HepG2 (cell line): ENCODE measurements at regions not wholly inside any gene's neighbourhood (a gene's known extent, or its start where the extent isn't known, plus 50 kb on each side); places are given as distances from the start of the nearest gene placed in this dataset.

Source experiments
- ATAC-seq: fragments of 200-7000 bp; cut with Tn5 transposase; 3 replicates; pipeline ENCODE4 v1.9.1; 2020; ENCODE audit warnings: mild to moderate bottlenecking, moderate library complexity
- BruUV-seq: library from RNA; stranded (reverse); fragments of 400-500 nt; replicated peaks from 2 replicates; lab custom pipeline; 2021; lab: Mats Ljungman, UMichigan
- CTCF ChIA-PET: fragments of 300-600 bp; formaldehyde crosslinking; extraction: SDS; loops from one replicate; lab custom pipeline; 2021; ENCODE audit warnings: low total read pairs, inconsistent platforms, low intra/inter-chr PET ratio; lab: Yijun Ruan, JAX
- POLR2A ChIA-PET: fragments of 350-600 bp; sonication (Branson Sonifier 250); formaldehyde crosslinking; loops from one replicate; lab custom pipeline; 2020; ENCODE audit warnings: antibody characterized with exemption, inconsistent platforms; lab: Yijun Ruan, JAX
- DNase-seq: peaks from one replicate; pipeline ENCODE4 v3.0.0-alpha.2; 2015; ENCODE audit warnings: low spot score
- FAIRE-seq: peaks from 3 replicates; lab custom pipeline; 2011; peaks lifted over from hg19 to GRCh38; lab: Jason Lieb, UNC
- H2AFZ ChIP-seq: one replicate; pipeline ENCODE4 v1.6.1; 2011; ENCODE audit warnings: low read length, inconsistent platforms
- H3K27ac ChIP-seq: fragments of 300-600 bp; 3 replicates; pipeline ENCODE4 v1.8.0; 2011; ENCODE audit warnings: mixed run types, mild to moderate bottlenecking, mixed read lengths, low read length, inconsistent platforms; ENCODE audit not compliant: insufficient read depth; ENCODE audit errors: extremely low read length
- H3K27me3 ChIP-seq, 2 experiments: fragments of 200-600 bp in 1 of 2; 2 replicates in 1 of 2; 3 replicates in 1 of 2; pipeline versions ENCODE4 v1.6.0 to v1.8.0; 2011; ENCODE audit warnings: low read length in 2 of 2, mild to moderate bottlenecking in 2 of 2, moderate library complexity in 2 of 2, inconsistent platforms in 1 of 2; ENCODE audit not compliant: insufficient read depth in 2 of 2, control insufficient read depth in 1 of 2
- H3K36me3 ChIP-seq, 2 experiments: fragments of 200-600 bp in 1 of 2; replicated peaks in 1 of 2; 2 replicates in 1 of 2; 3 replicates in 1 of 2; pipeline versions ENCODE4 v1.5.1 to v1.8.0; 2011; ENCODE audit warnings: low read length in 2 of 2, inconsistent platforms in 1 of 2; ENCODE audit not compliant: insufficient read depth in 2 of 2, control insufficient read depth in 1 of 2
- H3K4me1 ChIP-seq: 2 replicates; pipeline ENCODE4 v1.5.1; 2012; ENCODE audit warnings: low read length, inconsistent platforms; ENCODE audit not compliant: insufficient read depth
- H3K4me2 ChIP-seq: 2 replicates; pipeline ENCODE4 v1.6.0; 2011; ENCODE audit warnings: low read depth, low read length, inconsistent platforms
- H3K4me3 ChIP-seq, 3 experiments: fragments of 200-600 bp in 1 of 3; sonication (generic), shearing (Covaris generic) in 1 of 3; replicated peaks in 1 of 3; 2 replicates each; pipeline ENCODE4 v1.5.1; 2011 to 2016; ENCODE audit warnings: low read length in 3 of 3, inconsistent platforms in 2 of 3, low read depth in 2 of 3, mild to moderate bottlenecking in 2 of 3, control low read depth in 1 of 3, mixed read lengths in 1 of 3; ENCODE audit not compliant: insufficient read depth in 1 of 3
- H3K79me2 ChIP-seq: one replicate; pipeline ENCODE4 v1.6.1; 2011; ENCODE audit warnings: low read length, inconsistent platforms; ENCODE audit not compliant: insufficient read depth
- H3K9ac ChIP-seq: 2 replicates; pipeline ENCODE4 v1.6.0; 2011; ENCODE audit warnings: mild to moderate bottlenecking, low read depth, low read length, inconsistent platforms; ENCODE audit not compliant: insufficient read depth
- H3K9me3 ChIP-seq: 2 replicates; pipeline ENCODE4 v1.5.1; 2012; ENCODE audit warnings: mild to moderate bottlenecking, low read length
- H4K20me1 ChIP-seq: 2 replicates; pipeline ENCODE4 v1.6.0; 2011; ENCODE audit warnings: inconsistent platforms, mild to moderate bottlenecking, low read length, moderate library complexity; ENCODE audit not compliant: insufficient read depth
- ASH2L ChIP-seq: fragments of 300-600, 200-600 bp; sonication (generic); IDR thresholded peaks from 2 replicates; pipeline ENCODE4 v1.7.0; 2017; ENCODE audit warnings: low read depth, mild to moderate bottlenecking, moderate library complexity, mixed read lengths, low read length; ENCODE audit not compliant: insufficient read length
- E2F1 ChIP-seq: sonication (generic); formaldehyde crosslinking; IDR thresholded peaks from 2 replicates; pipeline ENCODE4 v1.5.0; 2020; ENCODE audit warnings: missing genetic modification reagents
- HES4 ChIP-seq: sonication (generic); formaldehyde crosslinking; IDR thresholded peaks from 2 replicates; pipeline ENCODE4 v1.9.0; 2021; ENCODE audit warnings: mild to moderate bottlenecking, missing genetic modification reagents, borderline replicate concordance
- NFATC3 ChIP-seq: sonication (generic); formaldehyde crosslinking; IDR thresholded peaks from 2 replicates; pipeline ENCODE4 v1.5.1; 2020; ENCODE audit warnings: mild to moderate bottlenecking, missing genetic modification reagents
- SETDB1 ChIP-seq: sonication (generic); formaldehyde crosslinking; IDR thresholded peaks from 2 replicates; pipeline ENCODE4 v1.5.1; 2020; ENCODE audit warnings: missing genetic modification reagents, mild to moderate bottlenecking, borderline replicate concordance
- TBX3 ChIP-seq: fragments of 450-650 bp; IDR thresholded peaks from 2 replicates; pipeline ENCODE4 v1.6.1; 2017; ENCODE audit warnings: antibody characterized with exemption, mild to moderate bottlenecking, inconsistent platforms, borderline replicate concordance
- XRCC5 ChIP-seq: fragments of 200-400 bp; formaldehyde crosslinking; optimal IDR thresholded peaks from 2 replicates; pipeline ENCODE3; 2017; ENCODE audit warnings: mild to moderate bottlenecking, low read length
- ZBTB42 ChIP-seq: sonication (generic); formaldehyde crosslinking; IDR thresholded peaks from 2 replicates; pipeline ENCODE4 v1.5.0; 2020; ENCODE audit warnings: mild to moderate bottlenecking, missing genetic modification reagents
- ZNF256 ChIP-seq: sonication (generic); formaldehyde crosslinking; conservative IDR thresholded peaks from 2 replicates; pipeline ENCODE4 v1.4.0; 2020; ENCODE audit warnings: missing genetic modification reagents
- ZNF570 ChIP-seq: sonication (generic); formaldehyde crosslinking; IDR thresholded peaks from 2 replicates; pipeline ENCODE4 v1.4.0; 2020; ENCODE audit warnings: mild to moderate bottlenecking, missing genetic modification reagents, borderline replicate concordance
- ZNF766 ChIP-seq: sonication (generic); formaldehyde crosslinking; IDR thresholded peaks from 2 replicates; pipeline ENCODE4 v1.5.0; 2020; ENCODE audit warnings: missing genetic modification reagents, borderline replicate concordance
- ZNF883 ChIP-seq: sonication (generic); formaldehyde crosslinking; IDR thresholded peaks from 2 replicates; pipeline ENCODE4 v1.5.1; 2020; ENCODE audit warnings: mild to moderate bottlenecking, missing genetic modification reagents; ENCODE audit errors: not compliant biosample characterization
- ZSCAN22 ChIP-seq: sonication (generic); formaldehyde crosslinking; IDR thresholded peaks from 2 replicates; pipeline ENCODE4 v1.4.0; 2020; ENCODE audit warnings: mild to moderate bottlenecking, missing genetic modification reagents
- ZZZ3 ChIP-seq: sonication (generic); formaldehyde crosslinking; IDR thresholded peaks from 2 replicates; pipeline ENCODE4 v1.4.0; 2020; ENCODE audit warnings: missing genetic modification reagents, mild to moderate bottlenecking, borderline replicate concordance
- WGBS: methylation state at CpG from one replicate; pipeline ENCODE4 v1.1.6; 2017; ENCODE audit warnings: low lambda C conversion rate; 5-methylcytosine and 5-hydroxymethylcytosine counted together
- in situ Hi-C: cut with HindIII; loops from 2 replicates; pipeline ENCODE4 v1.10.0; 2017; ENCODE audit warnings: low pct_unique_long_range_greater_than_20kb; ENCODE audit not compliant: extremely low pct_ligation_motif_present
- intact Hi-C: fragments of 100-400 bp; cut with micrococcal nuclease; formaldehyde crosslinking; loops from one replicate; pipeline ENCODE4 v1.10.0; 2022; ENCODE audit not compliant: unreplicated experiment
- TF ChIP-seq, protein P1 (sequence below): IDR thresholded peaks from 2 replicates; pipeline ENCODE4 v1.6.1; 2016; ENCODE audit warnings: low read depth, control low read depth
- TF ChIP-seq, protein P2 (sequence below): sonication (generic); formaldehyde crosslinking; IDR thresholded peaks from 2 replicates; pipeline ENCODE4 v1.4.0; 2020; ENCODE audit warnings: mild to moderate bottlenecking, missing genetic modification reagents, borderline replicate concordance
- TF ChIP-seq, protein P3 (sequence below): sonication (generic); formaldehyde crosslinking; conservative IDR thresholded peaks from 2 replicates; pipeline ENCODE4 v1.8.0; 2022; ENCODE audit warnings: missing genetic modification reagents

GRCh38 chr13:76741624-76742023, 144.6 kb downstream of the KCTD12 start:
- BruUV-seq = no TSS peak
- Histone ChIP-seq H3K9ac (no peak overlapping the region), H3K36me3 (no peaks in the 10 kb centered on the region), H2AFZ (no peak overlapping the region), H4K20me1 (no peaks in the 10 kb centered on the region), H3K4me1 (no peaks in the 10 kb centered on the region), H3K4me3 (no peak overlapping the region), H3K27me3 (no peaks in the 10 kb centered on the region; a peak in 1 of 5 replicates), H3K4me2 (no peak overlapping the region), H3K9me3 (no peaks in the 10 kb centered on the region), H3K27ac (no peak overlapping the region), H3K79me2 (no peaks in the 10 kb centered on the region)
- ATAC-seq = no peak
- no peak for FAIRE-seq
- no peak for DNase-seq
- WGBS = 7% methylated on average over 1 of the region's 1 CpG
- CTCF ChIA-PET = no interaction called here
- POLR2A ChIA-PET = no interaction called here
- in situ Hi-C loops (no loop called here), intact Hi-C loops (no loop called here)
- no peak for TF ChIP-seq ZNF883
- TF ChIP-seq, protein P1, sequence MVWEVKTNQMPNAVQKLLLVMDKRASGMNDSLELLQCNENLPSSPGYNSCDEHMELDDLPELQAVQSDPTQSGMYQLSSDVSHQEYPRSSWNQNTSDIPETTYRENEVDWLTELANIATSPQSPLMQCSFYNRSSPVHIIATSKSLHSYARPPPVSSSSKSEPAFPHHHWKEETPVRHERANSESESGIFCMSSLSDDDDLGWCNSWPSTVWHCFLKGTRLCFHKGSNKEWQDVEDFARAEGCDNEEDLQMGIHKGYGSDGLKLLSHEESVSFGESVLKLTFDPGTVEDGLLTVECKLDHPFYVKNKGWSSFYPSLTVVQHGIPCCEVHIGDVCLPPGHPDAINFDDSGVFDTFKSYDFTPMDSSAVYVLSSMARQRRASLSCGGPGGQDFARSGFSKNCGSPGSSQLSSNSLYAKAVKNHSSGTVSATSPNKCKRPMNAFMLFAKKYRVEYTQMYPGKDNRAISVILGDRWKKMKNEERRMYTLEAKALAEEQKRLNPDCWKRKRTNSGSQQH (CRISPR knock-in tag) = no peak
- TF ChIP-seq, protein P2, sequence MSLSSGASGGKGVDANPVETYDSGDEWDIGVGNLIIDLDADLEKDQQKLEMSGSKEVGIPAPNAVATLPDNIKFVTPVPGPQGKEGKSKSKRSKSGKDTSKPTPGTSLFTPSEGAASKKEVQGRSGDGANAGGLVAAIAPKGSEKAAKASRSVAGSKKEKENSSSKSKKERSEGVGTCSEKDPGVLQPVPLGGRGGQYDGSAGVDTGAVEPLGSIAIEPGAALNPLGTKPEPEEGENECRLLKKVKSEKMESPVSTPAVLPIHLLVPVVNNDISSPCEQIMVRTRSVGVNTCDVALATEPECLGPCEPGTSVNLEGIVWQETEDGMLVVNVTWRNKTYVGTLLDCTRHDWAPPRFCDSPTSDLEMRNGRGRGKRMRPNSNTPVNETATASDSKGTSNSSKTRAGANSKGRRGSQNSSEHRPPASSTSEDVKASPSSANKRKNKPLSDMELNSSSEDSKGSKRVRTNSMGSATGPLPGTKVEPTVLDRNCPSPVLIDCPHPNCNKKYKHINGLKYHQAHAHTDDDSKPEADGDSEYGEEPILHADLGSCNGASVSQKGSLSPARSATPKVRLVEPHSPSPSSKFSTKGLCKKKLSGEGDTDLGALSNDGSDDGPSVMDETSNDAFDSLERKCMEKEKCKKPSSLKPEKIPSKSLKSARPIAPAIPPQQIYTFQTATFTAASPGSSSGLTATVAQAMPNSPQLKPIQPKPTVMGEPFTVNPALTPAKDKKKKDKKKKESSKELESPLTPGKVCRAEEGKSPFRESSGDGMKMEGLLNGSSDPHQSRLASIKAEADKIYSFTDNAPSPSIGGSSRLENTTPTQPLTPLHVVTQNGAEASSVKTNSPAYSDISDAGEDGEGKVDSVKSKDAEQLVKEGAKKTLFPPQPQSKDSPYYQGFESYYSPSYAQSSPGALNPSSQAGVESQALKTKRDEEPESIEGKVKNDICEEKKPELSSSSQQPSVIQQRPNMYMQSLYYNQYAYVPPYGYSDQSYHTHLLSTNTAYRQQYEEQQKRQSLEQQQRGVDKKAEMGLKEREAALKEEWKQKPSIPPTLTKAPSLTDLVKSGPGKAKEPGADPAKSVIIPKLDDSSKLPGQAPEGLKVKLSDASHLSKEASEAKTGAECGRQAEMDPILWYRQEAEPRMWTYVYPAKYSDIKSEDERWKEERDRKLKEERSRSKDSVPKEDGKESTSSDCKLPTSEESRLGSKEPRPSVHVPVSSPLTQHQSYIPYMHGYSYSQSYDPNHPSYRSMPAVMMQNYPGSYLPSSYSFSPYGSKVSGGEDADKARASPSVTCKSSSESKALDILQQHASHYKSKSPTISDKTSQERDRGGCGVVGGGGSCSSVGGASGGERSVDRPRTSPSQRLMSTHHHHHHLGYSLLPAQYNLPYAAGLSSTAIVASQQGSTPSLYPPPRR = no peak
- TF ChIP-seq XRCC5 = no peak
- TF ChIP-seq, protein P3, sequence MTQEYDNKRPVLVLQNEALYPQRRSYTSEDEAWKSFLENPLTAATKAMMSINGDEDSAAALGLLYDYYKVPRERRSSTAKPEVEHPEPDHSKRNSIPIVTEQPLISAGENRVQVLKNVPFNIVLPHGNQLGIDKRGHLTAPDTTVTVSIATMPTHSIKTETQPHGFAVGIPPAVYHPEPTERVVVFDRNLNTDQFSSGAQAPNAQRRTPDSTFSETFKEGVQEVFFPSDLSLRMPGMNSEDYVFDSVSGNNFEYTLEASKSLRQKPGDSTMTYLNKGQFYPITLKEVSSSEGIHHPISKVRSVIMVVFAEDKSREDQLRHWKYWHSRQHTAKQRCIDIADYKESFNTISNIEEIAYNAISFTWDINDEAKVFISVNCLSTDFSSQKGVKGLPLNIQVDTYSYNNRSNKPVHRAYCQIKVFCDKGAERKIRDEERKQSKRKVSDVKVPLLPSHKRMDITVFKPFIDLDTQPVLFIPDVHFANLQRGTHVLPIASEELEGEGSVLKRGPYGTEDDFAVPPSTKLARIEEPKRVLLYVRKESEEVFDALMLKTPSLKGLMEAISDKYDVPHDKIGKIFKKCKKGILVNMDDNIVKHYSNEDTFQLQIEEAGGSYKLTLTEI (CRISPR knock-in tag) = no peak
- TF ChIP-seq ASH2L = no peak
- no peak for TF ChIP-seq ZNF570
- TF ChIP-seq HES4 = no peak
- TF ChIP-seq ZNF766 (CRISPR knock-in tag) = no peak
- TF ChIP-seq ZSCAN22 (CRISPR knock-in tag) = no peak
- TF ChIP-seq E2F1 (CRISPR knock-in tag) = no peak
- no peak for TF ChIP-seq ZZZ3
- TF ChIP-seq SETDB1 (CRISPR knock-in tag) = no peak
- no peak for TF ChIP-seq NFATC3 (CRISPR knock-in tag)
- no peak for TF ChIP-seq ZNF256
- TF ChIP-seq ZBTB42 (CRISPR knock-in tag) = no peak
- no peak for TF ChIP-seq TBX3
